Neuronal stem cell (in vitro differentiated cells): ENCODE measurements at regions not wholly inside any gene's neighbourhood (a gene's known extent, or its start where the extent isn't known, plus 50 kb on each side); places are given as distances from the start of the nearest gene placed in this dataset.

ENCODE experiments used
- DNase-seq: peaks from one replicate; pipeline ENCODE4 v3.0.0-alpha.2; 2013; ENCODE audit warnings: low spot score
- H2AFZ ChIP-seq: one replicate; pipeline ENCODE4 v1.6.1; 2013; ENCODE audit warnings: mild to moderate bottlenecking, low read length, inconsistent platforms
- H2AK5ac ChIP-seq: 2 replicates; pipeline ENCODE4 v1.6.1; 2013; ENCODE audit warnings: low read depth, mild to moderate bottlenecking, inconsistent platforms, low read length, moderate library complexity, mixed read lengths
- H2BK120ac ChIP-seq: 2 replicates; pipeline ENCODE4 v1.6.1; 2013; ENCODE audit warnings: low read depth, mild to moderate bottlenecking, inconsistent platforms, low read length, moderate library complexity, mixed read lengths
- H2BK12ac ChIP-seq: one replicate; pipeline ENCODE4 v1.6.1; 2013; ENCODE audit warnings: low read length, inconsistent platforms
- H2BK15ac ChIP-seq: 2 replicates; pipeline ENCODE4 v1.6.1; 2013; ENCODE audit warnings: mild to moderate bottlenecking, low read length, inconsistent platforms, mixed read lengths
- H2BK5ac ChIP-seq: one replicate; pipeline ENCODE4 v1.6.1; 2013; ENCODE audit warnings: inconsistent platforms, mild to moderate bottlenecking, low read length, moderate library complexity
- H3K14ac ChIP-seq: one replicate; pipeline ENCODE4 v1.6.1; 2013; ENCODE audit warnings: low read length, inconsistent platforms
- H3K18ac ChIP-seq: 2 replicates; pipeline ENCODE4 v1.6.1; 2013; ENCODE audit warnings: low read length, inconsistent platforms
- H3K23ac ChIP-seq: 2 replicates; pipeline ENCODE4 v1.6.1; 2013; ENCODE audit warnings: low read depth, mild to moderate bottlenecking, mixed read lengths, low read length, inconsistent platforms; ENCODE audit not compliant: poor library complexity
- H3K27ac ChIP-seq: replicated peaks from 3 replicates; pipeline ENCODE4 v1.5.1; 2013; ENCODE audit warnings: low read length, inconsistent platforms
- H3K27me3 ChIP-seq, 3 experiments: 2 replicates each; pipeline ENCODE4 v1.6.1; 2013; ENCODE audit warnings: low read length in 3 of 3, mild to moderate bottlenecking in 2 of 3, inconsistent platforms in 1 of 3, low read depth in 1 of 3, mixed read lengths in 1 of 3, moderate library complexity in 1 of 3; ENCODE audit not compliant: control insufficient read depth in 3 of 3, insufficient read depth in 3 of 3
- H3K36me3 ChIP-seq, 2 donors: replicated peaks in 1 of 2; 2 replicates each; pipeline ENCODE4 v1.6.1; 2013; ENCODE audit warnings: low read length in 2 of 2; ENCODE audit not compliant: control insufficient read depth in 2 of 2, insufficient read depth in 2 of 2
- H3K4ac ChIP-seq: 2 replicates; pipeline ENCODE4 v1.6.1; 2013; ENCODE audit warnings: inconsistent platforms, mild to moderate bottlenecking, low read length, moderate library complexity
- H3K4me1 ChIP-seq, 2 donors: 1 replicate in 1 of 2; 2 replicates in 1 of 2; pipeline ENCODE4 v1.6.1; 2013; ENCODE audit warnings: low read length in 2 of 2, low read depth in 1 of 2; ENCODE audit not compliant: control insufficient read depth in 2 of 2, insufficient read depth in 1 of 2
- H3K4me2 ChIP-seq: one replicate; pipeline ENCODE4 v1.6.1; 2013; ENCODE audit warnings: mild to moderate bottlenecking, low read length, inconsistent platforms; ENCODE audit not compliant: insufficient read depth, poor library complexity, severe bottlenecking
- H3K4me3 ChIP-seq, 2 donors: 2 replicates each; pipeline ENCODE4 v1.5.1; 2013; ENCODE audit warnings: low read length in 2 of 2, mild to moderate bottlenecking in 2 of 2, inconsistent platforms in 1 of 2, moderate library complexity in 1 of 2
- H3K79me1 ChIP-seq: one replicate; pipeline ENCODE4 v1.6.1; 2013; ENCODE audit warnings: low read depth, mild to moderate bottlenecking, inconsistent platforms, low read length, moderate library complexity
- H3K9ac ChIP-seq: one replicate; pipeline ENCODE4 v1.6.1; 2013; ENCODE audit warnings: mild to moderate bottlenecking, low read depth, low read length, inconsistent platforms; ENCODE audit not compliant: poor library complexity
- H3K9me3 ChIP-seq, 2 donors: replicated peaks in 1 of 2; 2 replicates each; pipeline versions ENCODE3 to v1.6.1; 2013; ENCODE audit warnings: low read length in 2 of 2, mild to moderate bottlenecking in 2 of 2, inconsistent platforms in 1 of 2, low read depth in 1 of 2, mixed read lengths in 1 of 2, moderate library complexity in 1 of 2; ENCODE audit not compliant: control insufficient read depth in 2 of 2, insufficient read depth in 1 of 2
- H4K8ac ChIP-seq: one replicate; pipeline ENCODE4 v1.6.1; 2013; ENCODE audit warnings: low read depth, mild to moderate bottlenecking, inconsistent platforms, low read length, moderate library complexity
- H4K91ac ChIP-seq: one replicate; pipeline ENCODE4 v1.6.1; 2013; ENCODE audit warnings: low read length, low read depth, mild to moderate bottlenecking, inconsistent platforms; ENCODE audit not compliant: poor library complexity
- WGBS, 2 donors: extraction: QIAGEN DNeasy Blood & Tissue Kit; methylation state at CpG; one replicate each; pipeline ENCODE4 v1.1.7; 2013; ENCODE audit warnings: missing lambda C conversion rate in 2 of 2, mixed read lengths in 1 of 2; ENCODE audit not compliant: insufficient read length in 2 of 2, insufficient replicate concordance in 1 of 2; ENCODE audit errors: extremely low coverage in 2 of 2; 5-methylcytosine and 5-hydroxymethylcytosine counted together

GRCh38 chr12:46916796-46917419 lies 91.1 kb upstream of the SLC38A4 start:
- Histone ChIP-seq H2BK5ac (no peak overlapping the region), H4K91ac (no peak overlapping the region), H3K4me2 (no peak overlapping the region), H2BK12ac (no peak overlapping the region), H2BK15ac (no peak overlapping the region), H3K27me3 (no peaks in the 10 kb centered on the region), H3K36me3 (no peaks in the 10 kb centered on the region), H3K9ac (no peak overlapping the region), H3K18ac (no peak overlapping the region), H2BK120ac (no peak overlapping the region), H3K23ac (no peak overlapping the region), H2AFZ (no peak overlapping the region), H3K4me3 (no peak overlapping the region), H4K8ac (no peak overlapping the region), H3K9me3 (no peaks in the 10 kb centered on the region), H2AK5ac (no peak overlapping the region), H3K4ac (no peak overlapping the region), H3K79me1 (no peaks in the 10 kb centered on the region), H3K4me1 (peaks cover 0 to 3% of the 10 kb centered on the region in 2 donors), H3K14ac (no peak overlapping the region), H3K27ac (no peak overlapping the region)
- no CpG with 5 or more reads among the region's 1 CpG for WGBS, 2 donors
- no peak for DNase-seq

- H2BK5ac ChIP-seq = no peak overlapping the region
- no peak overlapping the region for H3K23ac ChIP-seq
- H2AFZ ChIP-seq = no peak overlapping the region
- H3K79me1 ChIP-seq = no peaks in the 10 kb centered on the region
- no peaks in the 10 kb centered on the region for H3K27me3 ChIP-seq
- peaks cover 0 to 3% of the 10 kb centered on the region in 2 donors for H3K4me1 ChIP-seq
- H3K9me3 ChIP-seq = no peaks in the 10 kb centered on the region
- no peak overlapping the region for H3K18ac ChIP-seq
- no peak overlapping the region for H3K4me3 ChIP-seq
- no peak overlapping the region for H2BK15ac ChIP-seq
- WGBS, 2 donors = no CpG with 5 or more reads among the region's 4 CpGs
- H3K4me2 ChIP-seq = no peak overlapping the region
- H2BK120ac ChIP-seq = no peak overlapping the region
- no peak overlapping the region for H3K27ac ChIP-seq
- H4K91ac ChIP-seq = no peak overlapping the region
- no peak overlapping the region for H3K14ac ChIP-seq
- H3K4ac ChIP-seq = no peak overlapping the region
- no peak overlapping the region for H2AK5ac ChIP-seq
- no peaks in the 10 kb centered on the region for H3K36me3 ChIP-seq
- no peak overlapping the region for H4K8ac ChIP-seq
- DNase-seq = no peak
- no peak overlapping the region for H2BK12ac ChIP-seq
- no peak overlapping the region for H3K9ac ChIP-seq
Measured at GRCh38 chr12:46917821-46918220, 92.0 kb upstream of the SLC38A4 start.

GRCh38 chr12:46918631-46919030 lies 92.8 kb upstream of the SLC38A4 start:
- Histone ChIP-seq H3K23ac (no peak overlapping the region), H4K91ac (no peak overlapping the region), H3K4me3 (no peak overlapping the region), H3K36me3 (no peaks in the 10 kb centered on the region), H3K9me3 (no peaks in the 10 kb centered on the region), H3K18ac (no peak overlapping the region), H2BK120ac (no peak overlapping the region), H3K14ac (no peak overlapping the region), H2BK5ac (no peak overlapping the region), H3K4me1 (peaks cover 0 to 5% of the 10 kb centered on the region in 2 donors), H3K4ac (no peak overlapping the region), H2BK12ac (no peak overlapping the region), H2BK15ac (no peak overlapping the region), H3K9ac (no peak overlapping the region), H3K79me1 (no peaks in the 10 kb centered on the region), H2AK5ac (no peak overlapping the region), H2AFZ (no peak overlapping the region), H3K27ac (no peak overlapping the region), H3K4me2 (no peak overlapping the region), H4K8ac (no peak overlapping the region), H3K27me3 (no peaks in the 10 kb centered on the region)
- DNase-seq = no peak
- no CpG with 5 or more reads among the region's 9 CpGs for WGBS, 2 donors

GRCh38 chr12:46919666-46920400 lies 94.0 kb upstream of the SLC38A4 start:
- Histone ChIP-seq H4K91ac (no peak overlapping the region), H3K14ac (no peak overlapping the region), H3K9ac (no peak overlapping the region), H2BK15ac (no peak overlapping the region), H3K79me1 (no peaks in the 10 kb centered on the region), H3K4me2 (no peak overlapping the region), H3K27me3 (no peaks in the 10 kb centered on the region), H3K23ac (no peak overlapping the region), H3K4me1 (peaks cover 0 to 5% of the 10 kb centered on the region in 2 donors), H3K4ac (no peak overlapping the region), H3K4me3 (no peak overlapping the region), H2BK12ac (no peak overlapping the region), H2AK5ac (no peak overlapping the region), H3K18ac (no peak overlapping the region), H3K36me3 (no peaks in the 10 kb centered on the region), H3K27ac (no peak overlapping the region), H2AFZ (no peak overlapping the region), H3K9me3 (no peaks in the 10 kb centered on the region), H4K8ac (no peak overlapping the region), H2BK120ac (no peak overlapping the region), H2BK5ac (no peak overlapping the region)
- no peak for DNase-seq
- WGBS, 2 donors = no CpG with 5 or more reads among the region's 9 CpGs
